WI38 (cell line): ENCODE measurements at regions not wholly inside any gene's neighbourhood (a gene's known extent, or its start where the extent isn't known, plus 50 kb on each side); places are given as distances from the start of the nearest gene placed in this dataset.

Experiments
- H3K4me3 ChIP-seq: 2 replicates; pipeline ENCODE4 v1.5.1; 2011; ENCODE audit warnings: low read depth, mild to moderate bottlenecking, control low read depth, low read length
- TF ChIP-seq, protein P1 (sequence below): IDR thresholded peaks from 2 replicates; pipeline ENCODE4 v1.5.1; 2012; ENCODE audit warnings: low read depth, mild to moderate bottlenecking, control low read depth, low read length

DNA sequence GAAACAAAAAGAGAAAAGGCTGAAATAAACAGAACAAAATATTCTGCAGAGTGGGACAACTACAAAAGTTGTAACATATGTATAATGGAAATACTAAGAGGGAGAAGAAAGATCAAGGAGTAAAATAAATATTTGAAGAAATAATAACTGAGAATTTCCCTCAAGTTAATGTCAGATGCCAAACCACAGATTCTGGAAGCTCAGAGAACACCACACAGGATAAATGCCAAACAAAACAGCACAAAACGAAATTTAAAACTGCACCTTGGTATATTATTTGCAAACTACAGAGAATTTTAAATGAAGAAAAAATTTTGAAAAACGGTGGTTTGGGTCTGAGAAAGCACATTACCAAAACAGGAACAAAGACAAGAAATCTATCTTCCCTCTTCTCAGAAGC, 1588.9 kb upstream of the TMEFF2 start:
- TF ChIP-seq, protein P1, sequence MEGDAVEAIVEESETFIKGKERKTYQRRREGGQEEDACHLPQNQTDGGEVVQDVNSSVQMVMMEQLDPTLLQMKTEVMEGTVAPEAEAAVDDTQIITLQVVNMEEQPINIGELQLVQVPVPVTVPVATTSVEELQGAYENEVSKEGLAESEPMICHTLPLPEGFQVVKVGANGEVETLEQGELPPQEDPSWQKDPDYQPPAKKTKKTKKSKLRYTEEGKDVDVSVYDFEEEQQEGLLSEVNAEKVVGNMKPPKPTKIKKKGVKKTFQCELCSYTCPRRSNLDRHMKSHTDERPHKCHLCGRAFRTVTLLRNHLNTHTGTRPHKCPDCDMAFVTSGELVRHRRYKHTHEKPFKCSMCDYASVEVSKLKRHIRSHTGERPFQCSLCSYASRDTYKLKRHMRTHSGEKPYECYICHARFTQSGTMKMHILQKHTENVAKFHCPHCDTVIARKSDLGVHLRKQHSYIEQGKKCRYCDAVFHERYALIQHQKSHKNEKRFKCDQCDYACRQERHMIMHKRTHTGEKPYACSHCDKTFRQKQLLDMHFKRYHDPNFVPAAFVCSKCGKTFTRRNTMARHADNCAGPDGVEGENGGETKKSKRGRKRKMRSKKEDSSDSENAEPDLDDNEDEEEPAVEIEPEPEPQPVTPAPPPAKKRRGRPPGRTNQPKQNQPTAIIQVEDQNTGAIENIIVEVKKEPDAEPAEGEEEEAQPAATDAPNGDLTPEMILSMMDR = no peak
- no peak overlapping the region for H3K4me3 ChIP-seq

DNA sequence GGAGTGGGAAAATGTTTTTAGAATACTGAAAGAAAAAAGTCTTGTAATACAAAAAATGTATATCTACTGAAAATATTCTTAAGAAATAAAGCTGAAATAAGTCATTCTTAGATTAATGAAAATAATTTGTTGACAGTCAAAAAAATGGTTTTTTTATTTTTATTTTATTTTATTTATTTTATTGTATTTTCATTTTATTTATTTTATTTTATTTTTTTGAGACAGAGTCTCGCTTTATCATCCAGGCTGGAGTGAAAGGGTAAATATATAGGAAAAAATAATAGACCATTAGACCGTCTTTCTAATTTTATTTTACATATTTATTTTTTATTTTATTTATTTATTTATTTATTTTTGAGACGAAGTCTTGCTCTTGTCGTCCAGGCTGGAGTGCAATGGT, 1583.6 kb upstream of the TMEFF2 start:
- TF ChIP-seq, protein P1 = no peak
- no peak overlapping the region for H3K4me3 ChIP-seq

DNA sequence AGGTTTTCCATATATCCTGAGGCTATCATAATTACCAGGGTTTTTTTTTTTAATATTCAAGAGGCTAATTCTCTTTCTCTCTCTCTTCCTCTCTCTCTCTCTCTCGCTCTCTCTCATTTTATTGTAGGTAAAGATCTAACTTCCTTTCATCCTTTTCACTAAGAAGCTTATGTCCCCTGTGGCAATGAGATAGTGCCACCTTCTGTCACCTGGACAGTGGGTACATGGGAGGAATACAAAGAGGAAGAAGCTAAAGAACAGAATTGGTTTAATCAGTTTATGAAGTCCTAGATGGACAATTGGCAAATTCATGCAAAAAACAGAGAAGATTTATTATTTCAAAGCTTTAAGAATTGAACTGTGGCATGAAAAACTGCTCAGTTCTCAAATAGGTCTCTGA, 1582.3 kb upstream of the TMEFF2 start:
- TF ChIP-seq, protein P1 = no peak
- H3K4me3 ChIP-seq = no peak overlapping the region

DNA sequence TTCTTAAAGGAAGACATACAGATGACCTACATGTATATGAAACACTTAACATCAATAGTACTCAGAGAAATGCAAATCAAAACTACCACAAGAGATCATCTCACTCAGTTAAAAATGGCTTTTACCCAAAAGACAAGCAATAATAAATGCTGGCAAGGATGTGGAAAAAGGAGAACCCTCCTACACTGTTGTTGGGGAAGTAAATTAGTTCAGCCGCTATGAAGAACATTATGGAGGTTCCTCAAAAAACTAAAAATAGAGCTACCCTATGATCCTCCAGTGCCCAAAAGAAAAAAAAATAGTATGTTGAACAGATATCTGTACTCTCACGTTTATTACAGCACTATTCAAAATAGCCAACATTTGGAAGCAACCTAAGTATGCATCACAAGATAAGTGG, 1579.4 kb upstream of the TMEFF2 start:
- TF ChIP-seq, protein P1 = no peak

DNA sequence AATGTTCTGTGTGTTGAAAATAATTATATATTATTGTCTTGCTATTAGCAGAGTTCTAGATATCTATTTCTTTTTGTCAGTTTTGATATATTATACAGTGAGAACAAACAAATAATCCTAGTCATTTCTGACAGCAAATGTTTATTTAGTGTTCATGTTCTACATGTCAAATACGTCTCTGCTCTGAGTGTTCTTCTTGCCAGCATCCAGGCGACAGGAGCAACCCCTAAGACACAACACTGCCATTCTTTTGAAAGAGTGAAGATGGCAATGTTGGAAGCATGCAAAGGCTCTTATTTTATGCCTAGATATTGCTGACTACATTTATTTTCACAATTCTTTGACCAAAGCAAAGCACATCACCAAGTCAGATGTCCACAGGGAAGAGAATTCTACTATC, 1556.6 kb upstream of the TMEFF2 start:
- no peak overlapping the region for H3K4me3 ChIP-seq
- TF ChIP-seq, protein P1 = no peak

More for the DNA sequence above, 1579.4 kb upstream of the TMEFF2 start:
- H3K4me3 ChIP-seq = no peak overlapping the region

DNA sequence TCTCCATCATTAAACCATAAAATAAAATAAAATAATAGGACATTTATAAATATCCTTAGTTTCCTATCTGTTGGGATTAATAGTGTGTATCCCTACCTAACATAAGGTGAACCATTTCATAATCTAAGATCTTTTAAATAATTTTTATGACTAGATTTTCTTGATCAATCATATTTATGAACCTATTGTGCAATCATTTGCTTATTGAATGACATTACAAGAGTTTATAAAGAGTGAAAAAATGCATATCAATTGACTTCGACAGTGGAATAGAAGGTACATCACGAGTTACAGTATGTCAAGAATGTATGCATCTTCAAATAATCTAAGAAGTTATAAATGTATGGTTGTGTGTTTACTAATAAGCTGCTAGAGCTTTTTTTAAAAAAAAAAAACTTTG, 1554.8 kb upstream of the TMEFF2 start:
- H3K4me3 ChIP-seq = no peak overlapping the region
- TF ChIP-seq, protein P1 = no peak

DNA sequence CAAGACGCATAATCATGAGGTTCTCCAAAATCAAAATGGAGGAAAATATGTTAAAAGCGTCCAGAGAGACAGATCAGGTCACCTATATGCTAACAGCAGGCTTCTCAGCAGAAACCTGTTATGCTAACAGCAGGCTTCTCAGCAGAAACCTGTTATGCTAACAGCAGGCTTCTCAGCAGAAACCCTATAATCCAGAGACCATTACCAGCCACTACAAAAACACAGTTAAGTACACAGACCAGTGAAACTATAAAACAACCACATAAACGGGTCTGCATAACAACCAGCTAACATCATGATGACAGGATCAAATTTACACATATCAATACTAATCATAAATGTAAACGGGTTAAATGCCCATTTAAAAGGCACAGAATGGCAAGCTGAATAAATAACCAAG, 1548.4 kb upstream of the TMEFF2 start:
- TF ChIP-seq, protein P1 = no peak
- no peak overlapping the region for H3K4me3 ChIP-seq
